ENCODE measurements at regions not wholly inside any gene's neighbourhood (a gene's known extent, or its start where the extent isn't known, plus 50 kb on each side); places are given as distances from the start of the nearest gene placed in this dataset.

DNA sequence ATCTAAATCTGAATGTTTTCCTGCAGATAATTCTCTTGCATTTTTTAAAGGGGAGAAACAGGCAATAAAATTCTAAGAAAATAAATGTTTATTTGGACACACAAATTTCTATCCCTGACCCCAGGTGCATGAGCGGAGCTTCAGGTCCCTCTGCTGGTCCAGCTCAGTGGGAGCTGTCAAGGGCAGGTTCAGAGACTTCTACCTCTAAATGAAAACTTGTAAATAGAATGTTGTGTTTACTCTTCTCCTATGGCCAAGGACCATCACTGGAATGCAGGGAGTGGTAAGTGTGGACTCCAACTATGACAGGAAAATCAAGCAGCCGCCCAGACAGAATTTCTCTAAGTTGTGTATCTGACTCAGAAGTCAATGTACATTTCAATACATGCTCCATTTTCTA is 148.6 kb upstream of the TTC29 start:
- no peak for TF ChIP-seq YY1 (IDR thresholded peaks at IDR 0.05; ENCODE audit: insufficient read depth, insufficient read length)
- no peak for TF ChIP-seq SUZ12 (IDR thresholded peaks at IDR 0.05; ENCODE audit: extremely low read depth, insufficient read depth, insufficient read length)

Data from NT2/D1 (cell line).